ENCODE measurements at regions not wholly inside any gene's neighbourhood (a gene's known extent, or its start where the extent isn't known, plus 50 kb on each side); places are given as distances from the start of the nearest gene placed in this dataset.

DNA sequence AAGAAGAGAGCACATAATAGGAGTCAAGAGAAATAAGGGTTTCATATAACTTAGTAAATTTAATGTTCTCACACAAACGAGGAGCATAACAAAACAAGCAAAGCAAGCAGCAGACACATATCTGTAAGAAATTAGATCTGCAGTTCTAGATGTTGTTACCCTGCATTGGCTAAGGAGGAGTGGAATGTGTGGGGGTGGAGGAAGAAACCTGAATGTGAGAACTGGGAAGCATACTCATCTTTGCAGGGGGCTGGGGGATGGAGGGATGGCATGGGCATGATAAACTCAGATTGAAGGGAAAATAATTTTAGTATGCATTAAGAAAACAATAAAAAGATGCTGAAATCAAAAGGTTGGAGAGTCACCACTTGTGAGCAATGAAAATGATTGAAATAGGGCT, 255.0 kb downstream of the LIG4 start:
- Histone ChIP-seq H3K36me3 (no peaks in the 10 kb centered on the region), H3K4me3 (ENCODE audit: low read depth, low read length) (no peak overlapping the region), H3K27me3 (ENCODE audit: insufficient read depth, low read depth, severe bottlenecking) (no peaks in the 10 kb centered on the region), H3K9me3 (ENCODE audit: severe bottlenecking) (no peaks in the 10 kb centered on the region), H3K27ac (no peak overlapping the region)
- no peak for TF ChIP-seq CTCF (IDR thresholded peaks at IDR 0.05; ENCODE audit: low read depth, low read length)
- no peak for DNase-seq

GRCh38 chr13:107956889-107957288, 258.4 kb downstream of the LIG4 start:
- Histone ChIP-seq H3K27ac (no peak overlapping the region), H3K27me3 (ENCODE audit: insufficient read depth, low read depth, severe bottlenecking) (no peaks in the 10 kb centered on the region), H3K4me3 (ENCODE audit: low read depth, low read length) (no peak overlapping the region), H3K9me3 (ENCODE audit: severe bottlenecking) (no peaks in the 10 kb centered on the region), H3K36me3 (no peaks in the 10 kb centered on the region)
- DNase-seq, result no peak
- TF ChIP-seq CTCF (IDR thresholded peaks at IDR 0.05; ENCODE audit: low read depth, low read length), result no peak

DNA sequence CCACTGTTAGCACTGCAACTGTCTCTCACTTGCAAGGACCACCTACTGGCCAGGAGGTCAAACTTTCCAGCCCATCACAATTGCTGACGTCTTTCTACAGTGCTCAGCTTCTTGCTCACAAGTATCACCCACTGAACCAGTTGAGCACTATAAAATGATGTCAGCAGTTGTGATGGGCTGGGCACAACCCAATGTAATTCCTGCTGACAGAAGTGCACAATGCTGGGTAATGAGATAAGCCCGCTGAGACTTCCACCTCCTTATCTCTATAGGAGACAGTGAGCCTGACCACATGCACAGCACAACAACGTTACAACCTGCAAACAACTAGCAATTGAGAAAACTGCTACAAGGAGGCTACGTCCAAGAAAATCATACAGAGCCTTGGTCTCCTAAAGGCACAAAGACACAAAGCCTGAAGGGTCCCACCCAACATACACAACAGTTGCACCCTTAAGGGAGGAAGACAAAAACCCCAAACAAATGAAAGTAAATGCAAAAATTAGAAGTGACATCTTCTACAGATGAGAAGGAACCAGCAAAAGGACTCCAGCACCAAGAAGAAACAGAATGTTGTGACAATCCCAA, 273.2 kb downstream of the LIG4 start:
- no peak overlapping the region for H3K27ac ChIP-seq
- TF ChIP-seq CTCF (IDR thresholded peaks at IDR 0.05; ENCODE audit: low read depth, low read length), result no peak
- DNase-seq, result no peak
- H3K4me3 ChIP-seq (ENCODE audit: low read depth, low read length), result no peak overlapping the region
- H3K9me3 ChIP-seq (ENCODE audit: severe bottlenecking), result no peaks in the 10 kb centered on the region
- H3K27me3 ChIP-seq (ENCODE audit: insufficient read depth, low read depth, severe bottlenecking), result no peaks in the 10 kb centered on the region
- H3K36me3 ChIP-seq, result no peaks in the 10 kb centered on the region

DNA sequence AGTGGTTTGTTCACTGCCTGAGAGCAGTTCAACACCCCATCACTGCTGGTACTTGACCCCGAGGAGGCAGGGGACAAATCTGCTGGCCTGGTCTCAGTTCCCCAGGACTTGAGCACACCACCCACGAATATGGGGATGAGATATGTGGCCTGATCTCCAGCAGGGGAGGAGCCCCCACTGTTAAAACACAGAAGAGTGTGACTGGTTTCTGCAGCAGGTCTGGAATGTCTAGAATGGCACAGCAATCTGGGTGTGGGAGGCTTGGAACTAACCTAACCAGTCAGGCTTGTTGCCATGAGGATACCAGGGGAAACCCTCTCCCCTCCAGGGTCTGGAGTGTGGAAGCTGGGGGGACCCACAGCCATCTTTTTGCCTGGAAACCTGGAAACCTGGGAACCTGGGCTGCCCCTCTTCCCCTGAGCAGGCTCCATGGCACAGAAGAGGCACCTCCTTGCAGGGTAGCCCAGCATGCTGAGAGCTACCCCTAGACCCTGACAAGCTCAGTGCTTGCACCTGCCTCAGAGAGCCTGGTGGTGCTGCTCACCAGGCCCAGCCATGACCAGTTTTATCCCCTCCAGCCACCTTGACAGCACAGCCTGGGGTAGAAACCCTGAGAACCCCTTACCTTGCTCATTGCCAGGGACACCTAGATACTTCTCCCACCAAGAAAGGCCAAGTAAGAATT, 273.8 kb downstream of the LIG4 start:
- H3K36me3 ChIP-seq, result no peaks in the 10 kb centered on the region
- H3K9me3 ChIP-seq (ENCODE audit: severe bottlenecking), result no peaks in the 10 kb centered on the region
- DNase-seq, result no peak
- no peak overlapping the region for H3K27ac ChIP-seq
- no peak for TF ChIP-seq CTCF (IDR thresholded peaks at IDR 0.05; ENCODE audit: low read depth, low read length)
- H3K4me3 ChIP-seq (ENCODE audit: low read depth, low read length), result no peak overlapping the region
- H3K27me3 ChIP-seq (ENCODE audit: insufficient read depth, low read depth, severe bottlenecking), result no peaks in the 10 kb centered on the region

GRCh38 chr13:107937848-107938247, 277.5 kb downstream of the LIG4 start:
- Histone ChIP-seq H3K4me3 (ENCODE audit: low read depth, low read length) (no peak overlapping the region), H3K9me3 (ENCODE audit: severe bottlenecking) (no peaks in the 10 kb centered on the region)

More at GRCh38 chr13:107937848-107938247, 277.5 kb downstream of the LIG4 start:
- no peaks in the 10 kb centered on the region for H3K27me3 ChIP-seq (ENCODE audit: insufficient read depth, low read depth, severe bottlenecking)
- no peak for DNase-seq
- no peak overlapping the region for H3K27ac ChIP-seq
- TF ChIP-seq CTCF (IDR thresholded peaks at IDR 0.05; ENCODE audit: low read depth, low read length), result no peak
- no peaks in the 10 kb centered on the region for H3K36me3 ChIP-seq

All from WERI-Rb-1 (cell line).